CD14-positive monocyte (primary cell): ENCODE measurements at regions not wholly inside any gene's neighbourhood (a gene's known extent, or its start where the extent isn't known, plus 50 kb on each side); places are given as distances from the start of the nearest gene placed in this dataset.

Experiments
- DNase-seq, 3 donors: peaks; one replicate each; pipeline ENCODE4 v3.0.0-alpha.2; 2011 to 2022
- H2AFZ ChIP-seq: 2 replicates; pipeline ENCODE4 v1.6.0; 2012; ENCODE audit warnings: mild to moderate bottlenecking, low read depth, low read length, inconsistent platforms; ENCODE audit not compliant: insufficient read depth, poor library complexity, severe bottlenecking
- H3K27ac ChIP-seq, 2 donors: 1 replicate in 1 of 2; 2 replicates in 1 of 2; pipeline ENCODE4 v1.5.1; 2012 to 2013; ENCODE audit warnings: low read length in 2 of 2, control low read depth in 1 of 2, inconsistent platforms in 1 of 2, low read depth in 1 of 2, mild to moderate bottlenecking in 1 of 2
- H3K27me3 ChIP-seq, 2 donors: one replicate each; pipeline versions ENCODE4 v1.6.0 to v1.6.1; 2011 to 2013; ENCODE audit warnings: low read length in 2 of 2; ENCODE audit not compliant: control insufficient read depth in 2 of 2, insufficient read depth in 2 of 2
- H3K36me3 ChIP-seq, 2 donors: replicated peaks in 1 of 2; 1 replicate in 1 of 2; 2 replicates in 1 of 2; pipeline versions ENCODE4 v1.5.1 to v1.6.1; 2012 to 2013; ENCODE audit warnings: low read length in 2 of 2, control low read depth in 1 of 2, inconsistent platforms in 1 of 2, mild to moderate bottlenecking in 1 of 2; ENCODE audit not compliant: insufficient read depth in 2 of 2, control insufficient read depth in 1 of 2
- H3K4me1 ChIP-seq, 2 donors: 1 replicate in 1 of 2; 2 replicates in 1 of 2; pipeline versions ENCODE4 v1.5.1 to v1.6.1; 2012 to 2013; ENCODE audit warnings: low read length in 2 of 2, control low read depth in 1 of 2, inconsistent platforms in 1 of 2, mild to moderate bottlenecking in 1 of 2, moderate library complexity in 1 of 2; ENCODE audit not compliant: insufficient read depth in 2 of 2, control insufficient read depth in 1 of 2
- H3K4me2 ChIP-seq: replicated peaks from 2 replicates; pipeline ENCODE3; 2012; ENCODE audit warnings: low read length, moderate library complexity, mild to moderate bottlenecking; ENCODE audit not compliant: poor library complexity, severe bottlenecking; ENCODE audit errors: extremely low read depth
- H3K4me3 ChIP-seq, 3 experiments: fragments of 200-600 bp in 1 of 3; sonication (generic) in 1 of 3; replicated peaks in 1 of 3; 1 replicate in 2 of 3; 2 replicates in 1 of 3; pipeline ENCODE4 v1.5.1; 2011 to 2013; ENCODE audit warnings: low read length in 3 of 3, mild to moderate bottlenecking in 3 of 3, control low read depth in 2 of 3, low read depth in 2 of 3, inconsistent platforms in 1 of 3, moderate library complexity in 1 of 3
- H3K79me2 ChIP-seq: 2 replicates; pipeline ENCODE4 v1.6.0; 2012; ENCODE audit warnings: mild to moderate bottlenecking, control low read depth, inconsistent platforms, low read length, moderate library complexity; ENCODE audit not compliant: insufficient read depth
- H3K9ac ChIP-seq: 2 replicates; pipeline ENCODE4 v1.6.0; 2017; ENCODE audit warnings: low read length, mild to moderate bottlenecking; ENCODE audit not compliant: insufficient read depth, poor library complexity, severe bottlenecking
- H3K9me3 ChIP-seq, 2 donors: replicated peaks in 1 of 2; 1 replicate in 1 of 2; 2 replicates in 1 of 2; pipeline versions ENCODE4 v1.5.1 to v1.6.1; 2012 to 2013; ENCODE audit warnings: low read length in 2 of 2, control low read depth in 1 of 2; ENCODE audit not compliant: control insufficient read depth in 1 of 2, insufficient read depth in 1 of 2
- H4K20me1 ChIP-seq: 2 replicates; pipeline ENCODE4 v1.6.0; 2012; ENCODE audit warnings: mild to moderate bottlenecking, low read length, control low read depth, moderate library complexity; ENCODE audit not compliant: insufficient read depth
- H3K27ac Mint-ChIP-seq, 7 donors: one replicate each; pipeline ENCODE4 v1.8.0; 2020; ENCODE audit warnings: mild to moderate bottlenecking in 7 of 7, mixed read lengths in 7 of 7, moderate library complexity in 6 of 7, inconsistent platforms in 2 of 7
- H3K27me3 Mint-ChIP-seq, 3 donors: one replicate each; pipeline ENCODE4 v1.8.0; 2021 to 2022; ENCODE audit warnings: low read depth in 3 of 3, mild to moderate bottlenecking in 3 of 3, mixed read lengths in 3 of 3, moderate library complexity in 3 of 3, inconsistent platforms in 1 of 3
- H3K36me3 Mint-ChIP-seq, 2 donors: one replicate each; pipeline ENCODE4 v1.8.0; 2020; ENCODE audit warnings: mixed read lengths in 2 of 2, inconsistent platforms in 1 of 2, mild to moderate bottlenecking in 1 of 2
- H3K4me1 Mint-ChIP-seq: one replicate; pipeline ENCODE4 v1.8.0; 2020; ENCODE audit warnings: mild to moderate bottlenecking, mixed read lengths
- H3K4me3 Mint-ChIP-seq, 2 donors: one replicate each; pipeline ENCODE4 v1.8.0; 2020; ENCODE audit warnings: mild to moderate bottlenecking in 2 of 2, mixed read lengths in 2 of 2, moderate library complexity in 1 of 2
- H3K9me3 Mint-ChIP-seq, 7 donors: one replicate each; pipeline ENCODE4 v1.8.0; 2020 to 2022; ENCODE audit warnings: mixed read lengths in 7 of 7, mild to moderate bottlenecking in 6 of 7, moderate library complexity in 6 of 7, inconsistent platforms in 2 of 7
- WGBS: methylation state at CpG from one replicate; pipeline ENCODE4 v1.1.5; 2013; ENCODE audit warnings: missing lambda C conversion rate; ENCODE audit not compliant: insufficient coverage; 5-methylcytosine and 5-hydroxymethylcytosine counted together
- intact Hi-C, 2 donors: fragments of 100-400 bp; cut with micrococcal nuclease; formaldehyde crosslinking; loops; one replicate each; pipeline versions ENCODE4 v1.15.0 to v1.15.1; 2023
- TF ChIP-seq, protein P1 (sequence below): fragments of 200-600 bp; IDR thresholded peaks from one replicate; pipeline ENCODE4 v1.8.0; 2022; ENCODE audit warnings: antibody characterized with exemption, mild to moderate bottlenecking

- H3K27me3 Mint-ChIP-seq = no peaks in the 10 kb centered on the region
- H3K27ac Mint-ChIP-seq = no peak overlapping the region
- H3K36me3 Mint-ChIP-seq = no peaks in the 10 kb centered on the region
- Histone ChIP-seq H3K9ac (no peak overlapping the region), H3K4me2 (no peak overlapping the region), H4K20me1 (no peaks in the 10 kb centered on the region), H2AFZ (no peak overlapping the region), H3K9me3 (no peaks in the 10 kb centered on the region), H3K36me3 (no peaks in the 10 kb centered on the region), H3K4me3 (no peak overlapping the region), H3K79me2 (no peaks in the 10 kb centered on the region), H3K27me3 (no peaks in the 10 kb centered on the region), H3K4me1 (no peaks in the 10 kb centered on the region), H3K27ac (no peak overlapping the region)
- TF ChIP-seq, protein P1, sequence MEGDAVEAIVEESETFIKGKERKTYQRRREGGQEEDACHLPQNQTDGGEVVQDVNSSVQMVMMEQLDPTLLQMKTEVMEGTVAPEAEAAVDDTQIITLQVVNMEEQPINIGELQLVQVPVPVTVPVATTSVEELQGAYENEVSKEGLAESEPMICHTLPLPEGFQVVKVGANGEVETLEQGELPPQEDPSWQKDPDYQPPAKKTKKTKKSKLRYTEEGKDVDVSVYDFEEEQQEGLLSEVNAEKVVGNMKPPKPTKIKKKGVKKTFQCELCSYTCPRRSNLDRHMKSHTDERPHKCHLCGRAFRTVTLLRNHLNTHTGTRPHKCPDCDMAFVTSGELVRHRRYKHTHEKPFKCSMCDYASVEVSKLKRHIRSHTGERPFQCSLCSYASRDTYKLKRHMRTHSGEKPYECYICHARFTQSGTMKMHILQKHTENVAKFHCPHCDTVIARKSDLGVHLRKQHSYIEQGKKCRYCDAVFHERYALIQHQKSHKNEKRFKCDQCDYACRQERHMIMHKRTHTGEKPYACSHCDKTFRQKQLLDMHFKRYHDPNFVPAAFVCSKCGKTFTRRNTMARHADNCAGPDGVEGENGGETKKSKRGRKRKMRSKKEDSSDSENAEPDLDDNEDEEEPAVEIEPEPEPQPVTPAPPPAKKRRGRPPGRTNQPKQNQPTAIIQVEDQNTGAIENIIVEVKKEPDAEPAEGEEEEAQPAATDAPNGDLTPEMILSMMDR = no peak
- no peaks in the 10 kb centered on the region for H3K4me1 Mint-ChIP-seq
- no CpG with 5 or more reads among the region's 1 CpG for WGBS
- DNase-seq = no peak
- no peaks in the 10 kb centered on the region for H3K9me3 Mint-ChIP-seq
- intact Hi-C loops = no loop called here
- H3K4me3 Mint-ChIP-seq = no peak overlapping the region
Measured at GRCh38 chr4:147173322-147173721, 227.7 kb upstream of the TTC29 start.

DNA sequence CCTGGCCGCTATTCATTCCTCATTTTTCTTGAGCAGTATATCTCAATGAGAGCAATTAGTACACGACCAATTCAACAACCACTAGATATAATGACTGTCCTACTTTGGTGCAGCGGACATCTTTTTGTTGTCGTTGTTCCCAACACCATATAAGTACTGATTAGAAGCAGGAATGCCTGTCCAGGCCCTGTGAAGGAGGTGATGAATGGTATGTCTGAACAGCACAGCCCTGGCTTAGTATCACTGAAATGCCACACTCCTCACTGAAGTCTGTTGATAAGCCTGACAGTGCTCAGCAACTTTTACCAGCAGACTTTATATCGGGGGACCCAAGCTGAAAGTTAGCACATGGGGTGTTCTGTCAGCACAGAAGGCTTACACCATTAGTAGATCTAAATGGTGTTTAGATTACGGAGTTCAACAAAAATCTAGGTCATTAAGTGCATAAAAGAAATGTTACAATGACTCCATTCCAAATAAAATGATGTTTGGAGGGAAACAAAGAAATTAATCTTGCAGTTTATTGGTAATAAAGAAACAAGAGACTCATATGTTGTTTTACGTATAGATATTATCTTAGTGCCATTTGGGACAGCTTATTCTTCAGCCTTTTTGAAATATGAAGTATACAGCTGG is 228.3 kb upstream of the TTC29 start:
- Mint-ChIP-seq H3K4me3 (no peak overlapping the region), H3K9me3 (no peaks in the 10 kb centered on the region), H3K36me3 (no peaks in the 10 kb centered on the region), H3K27me3 (no peaks in the 10 kb centered on the region), H3K27ac (no peak overlapping the region), H3K4me1 (no peaks in the 10 kb centered on the region)
- H3K36me3 ChIP-seq = no peaks in the 10 kb centered on the region
- no peaks in the 10 kb centered on the region for H3K4me1 ChIP-seq
- no peaks in the 10 kb centered on the region for H3K27me3 ChIP-seq
- no peak overlapping the region for H3K4me2 ChIP-seq
- TF ChIP-seq, protein P1 = no peak
- intact Hi-C loops = no loop called here
- H2AFZ ChIP-seq = no peak overlapping the region
- 90% methylated on average over 2 of the region's 7 CpGs for WGBS
- no peaks in the 10 kb centered on the region for H3K9me3 ChIP-seq
- H3K79me2 ChIP-seq = no peaks in the 10 kb centered on the region
- no peak for DNase-seq
- H3K4me3 ChIP-seq = no peak overlapping the region
- H3K9ac ChIP-seq = no peak overlapping the region
- no peak overlapping the region for H3K27ac ChIP-seq
- no peaks in the 10 kb centered on the region for H4K20me1 ChIP-seq
